GM19023 (cell line): ENCODE measurements at regions not wholly inside any gene's neighbourhood (a gene's known extent, or its start where the extent isn't known, plus 50 kb on each side); places are given as distances from the start of the nearest gene placed in this dataset.

ENCODE experiments used
- ATAC-seq: cut with Tn5 transposase; IDR thresholded peaks from one replicate; pipeline ENCODE4 v1.9.1; 2021; ENCODE audit warnings: mild to moderate bottlenecking, moderate library complexity; ENCODE audit not compliant: unreplicated experiment

GRCh38 chr13:103140001-103140671 lies 73.9 kb upstream of the SLC10A2 start:
- ATAC-seq: peak; percentile 87

GRCh38 chr13:103134271-103134670 lies 68.1 kb upstream of the SLC10A2 start:
- ATAC-seq: peak; percentile 30

- no peak for ATAC-seq
Observed at GRCh38 chr13:103133556-103133955, 67.3 kb upstream of the SLC10A2 start.

- peak; percentile 77 for ATAC-seq
Observed at GRCh38 chr13:103130681-103131210, 64.5 kb upstream of the SLC10A2 start.

- peak; percentile 5 for ATAC-seq
Observed at GRCh38 chr13:103130146-103130545, 63.9 kb upstream of the SLC10A2 start.
